ENCODE measurements at regions not wholly inside any gene's neighbourhood (a gene's known extent, or its start where the extent isn't known, plus 50 kb on each side); places are given as distances from the start of the nearest gene placed in this dataset.

DNA sequence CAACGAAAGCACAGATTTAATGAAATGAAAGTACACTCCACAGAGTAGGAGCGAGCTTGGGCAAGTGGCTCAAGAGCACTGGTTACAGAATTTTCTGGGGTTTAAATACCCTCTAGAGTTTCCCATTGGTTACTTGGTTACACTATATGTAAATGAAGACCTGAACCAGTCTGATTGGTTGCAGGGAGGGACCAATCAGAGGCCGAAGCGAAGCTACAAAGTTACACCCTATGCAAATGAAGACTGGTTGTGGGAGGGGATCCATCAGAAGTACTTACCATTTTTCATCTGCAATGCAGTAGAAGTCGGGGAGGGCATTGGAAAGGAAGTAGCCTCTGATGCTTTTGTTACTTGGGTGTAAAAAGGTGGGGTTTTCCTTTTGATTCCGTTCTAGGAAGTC is 132.0 kb downstream of the PMP22 start:
- Mint-ChIP-seq H3K36me3 (no peaks in the 10 kb centered on the region), H3K27ac (no peak overlapping the region), H3K4me1 (no peaks in the 10 kb centered on the region), H3K27me3 (ENCODE audit: low read depth in 3 of 3) (peaks cover 3 to 9% (median 5%) of the 10 kb centered on the region in 3 donors), H3K9me3 (peaks cover 3 to 11% (median 8%) of the 10 kb centered on the region in 7 donors), H3K4me3 (no peak overlapping the region)
- no peaks in the 10 kb centered on the region for H3K4me1 ChIP-seq (ENCODE audit: control insufficient read depth in 1 of 2, insufficient read depth in 2 of 2, low read length in 2 of 2)
- H3K27ac ChIP-seq (ENCODE audit: low read depth in 1 of 2, low read length in 2 of 2) = no peak overlapping the region
- TF ChIP-seq, protein P1, sequence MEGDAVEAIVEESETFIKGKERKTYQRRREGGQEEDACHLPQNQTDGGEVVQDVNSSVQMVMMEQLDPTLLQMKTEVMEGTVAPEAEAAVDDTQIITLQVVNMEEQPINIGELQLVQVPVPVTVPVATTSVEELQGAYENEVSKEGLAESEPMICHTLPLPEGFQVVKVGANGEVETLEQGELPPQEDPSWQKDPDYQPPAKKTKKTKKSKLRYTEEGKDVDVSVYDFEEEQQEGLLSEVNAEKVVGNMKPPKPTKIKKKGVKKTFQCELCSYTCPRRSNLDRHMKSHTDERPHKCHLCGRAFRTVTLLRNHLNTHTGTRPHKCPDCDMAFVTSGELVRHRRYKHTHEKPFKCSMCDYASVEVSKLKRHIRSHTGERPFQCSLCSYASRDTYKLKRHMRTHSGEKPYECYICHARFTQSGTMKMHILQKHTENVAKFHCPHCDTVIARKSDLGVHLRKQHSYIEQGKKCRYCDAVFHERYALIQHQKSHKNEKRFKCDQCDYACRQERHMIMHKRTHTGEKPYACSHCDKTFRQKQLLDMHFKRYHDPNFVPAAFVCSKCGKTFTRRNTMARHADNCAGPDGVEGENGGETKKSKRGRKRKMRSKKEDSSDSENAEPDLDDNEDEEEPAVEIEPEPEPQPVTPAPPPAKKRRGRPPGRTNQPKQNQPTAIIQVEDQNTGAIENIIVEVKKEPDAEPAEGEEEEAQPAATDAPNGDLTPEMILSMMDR (IDR thresholded peaks at IDR 0.05) = no peak
- H3K4me2 ChIP-seq (replicated peaks; ENCODE audit: extremely low read depth, low read length, poor library complexity, severe bottlenecking) = no peak overlapping the region
- H2AFZ ChIP-seq (ENCODE audit: insufficient read depth, low read depth, low read length, poor library complexity, severe bottlenecking) = no peak overlapping the region
- intact Hi-C loops (cut with micrococcal nuclease) = no loop called here
- no peak overlapping the region for H3K4me3 ChIP-seq (replicated peaks in 1 of 3; ENCODE audit: low read depth in 2 of 3, low read length in 3 of 3)
- no peak for DNase-seq
- H3K36me3 ChIP-seq (replicated peaks in 1 of 2; ENCODE audit: control insufficient read depth in 1 of 2, insufficient read depth in 2 of 2, low read length in 2 of 2) = no peaks in the 10 kb centered on the region
- no peak overlapping the region for H3K9ac ChIP-seq (ENCODE audit: insufficient read depth, low read length, poor library complexity, severe bottlenecking)
- no peaks in the 10 kb centered on the region for H3K79me2 ChIP-seq (ENCODE audit: insufficient read depth, low read length)
- WGBS (ENCODE audit: insufficient coverage) = 100% methylated on average over 1 of the region's 6 CpGs
- H4K20me1 ChIP-seq (ENCODE audit: insufficient read depth, low read length) = no peaks in the 10 kb centered on the region
- H3K9me3 ChIP-seq (replicated peaks in 1 of 2; ENCODE audit: control insufficient read depth in 1 of 2, insufficient read depth in 1 of 2, low read length in 2 of 2) = peaks cover 0 to 4% of the 10 kb centered on the region in 2 donors
- H3K27me3 ChIP-seq (ENCODE audit: control insufficient read depth in 2 of 2, insufficient read depth in 2 of 2, low read length in 2 of 2) = no peaks in the 10 kb centered on the region

DNA sequence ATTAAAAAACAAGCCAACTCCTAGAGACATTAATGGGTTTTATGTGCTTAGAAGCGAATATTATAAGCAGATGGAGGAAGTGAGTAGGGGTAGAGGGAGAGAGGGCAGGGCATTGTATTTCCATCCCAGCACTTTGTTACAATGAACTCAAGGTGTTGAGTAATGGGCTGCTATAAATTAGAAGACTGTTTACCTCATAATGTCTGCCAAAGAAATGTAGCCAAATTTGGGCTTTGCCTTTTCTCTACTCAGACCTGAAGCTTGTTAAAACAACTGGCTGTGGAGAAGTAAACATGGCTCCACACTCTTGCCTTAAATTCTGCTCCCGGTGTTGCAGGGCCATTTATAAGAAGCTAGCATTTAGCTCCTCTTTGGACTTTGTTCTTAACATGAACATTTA is 134.7 kb downstream of the PMP22 start:
- Histone ChIP-seq H3K36me3 (replicated peaks in 1 of 2; ENCODE audit: control insufficient read depth in 1 of 2, insufficient read depth in 2 of 2, low read length in 2 of 2) (no peaks in the 10 kb centered on the region), H2AFZ (ENCODE audit: insufficient read depth, low read depth, low read length, poor library complexity, severe bottlenecking) (no peak overlapping the region), H4K20me1 (ENCODE audit: insufficient read depth, low read length) (no peaks in the 10 kb centered on the region), H3K79me2 (ENCODE audit: insufficient read depth, low read length) (no peaks in the 10 kb centered on the region), H3K27ac (ENCODE audit: low read depth in 1 of 2, low read length in 2 of 2) (no peak overlapping the region), H3K9me3 (replicated peaks in 1 of 2; ENCODE audit: control insufficient read depth in 1 of 2, insufficient read depth in 1 of 2, low read length in 2 of 2) (peaks cover 0 to 8% of the 10 kb centered on the region in 2 donors), H3K4me2 (replicated peaks; ENCODE audit: extremely low read depth, low read length, poor library complexity, severe bottlenecking) (no peak overlapping the region), H3K4me1 (ENCODE audit: control insufficient read depth in 1 of 2, insufficient read depth in 2 of 2, low read length in 2 of 2) (no peaks in the 10 kb centered on the region), H3K9ac (ENCODE audit: insufficient read depth, low read length, poor library complexity, severe bottlenecking) (no peak overlapping the region), H3K27me3 (ENCODE audit: control insufficient read depth in 2 of 2, insufficient read depth in 2 of 2, low read length in 2 of 2) (no peaks in the 10 kb centered on the region), H3K4me3 (replicated peaks in 1 of 3; ENCODE audit: low read depth in 2 of 3, low read length in 3 of 3) (no peak overlapping the region)
- Mint-ChIP-seq H3K9me3 (peaks cover 5 to 17% (median 10%) of the 10 kb centered on the region in 7 donors), H3K4me1 (no peaks in the 10 kb centered on the region), H3K4me3 (no peak overlapping the region), H3K36me3 (no peaks in the 10 kb centered on the region), H3K27ac (no peak overlapping the region), H3K27me3 (ENCODE audit: low read depth in 3 of 3) (peaks cover 3 to 13% (median 5%) of the 10 kb centered on the region in 3 donors)
- TF ChIP-seq, protein P1 (IDR thresholded peaks at IDR 0.05) = no peak
- WGBS (ENCODE audit: insufficient coverage) = no CpG with 5 or more reads among the region's 2 CpGs
- no peak for DNase-seq
- intact Hi-C loops (cut with micrococcal nuclease) = no loop called here
